Left renal cortex interstitium (tissue), 4 donors: ENCODE measurements at regions not wholly inside any gene's neighbourhood (a gene's known extent, or its start where the extent isn't known, plus 50 kb on each side); places are given as distances from the start of the nearest gene placed in this dataset.
"Not testable (repeated sequence)": the region's sequence is repeated elsewhere in the genome, so short reads cannot be mapped to it uniquely, and the experiment has no call there.

ENCODE experiments used
- DNase-seq, 4 donors: peaks; one replicate each; pipeline ENCODE4 v3.0.0-alpha.2; 2013; ENCODE audit warnings: low read depth in 4 of 4, low spot score in 2 of 4, missing footprints in 1 of 4

GRCh38 chr5:36389245-36389644 is 87.5 kb upstream of the RANBP3L start:
- no peak for DNase-seq

- no peak for DNase-seq
Observed at GRCh38 chr5:36390640-36391039, 88.9 kb upstream of the RANBP3L start.

GRCh38 chr5:36392186-36392585 is 90.5 kb upstream of the RANBP3L start:
- no peak for DNase-seq

GRCh38 chr5:36392818-36393217 is 91.1 kb upstream of the RANBP3L start:
- DNase-seq: no peak

GRCh38 chr5:36393656-36394428 is 92.1 kb upstream of the RANBP3L start:
- DNase-seq: no peak

GRCh38 chr5:36395260-36395659 is 93.6 kb upstream of the RANBP3L start:
- DNase-seq: no peak

GRCh38 chr5:36395947-36396346 is 94.2 kb upstream of the RANBP3L start:
- not testable (repeated sequence) for DNase-seq

GRCh38 chr5:36396640-36397039 is 94.9 kb upstream of the RANBP3L start:
- no peak for DNase-seq

- peak in 2 of 4 donors; percentile 42 to 59 for DNase-seq
Observed at GRCh38 chr5:36397901-36398536, 96.3 kb upstream of the RANBP3L start.

- DNase-seq: no peak
Observed at GRCh38 chr5:36402512-36402906, 100.8 kb upstream of the RANBP3L start.

- DNase-seq: no peak
Observed at GRCh38 chr5:36403632-36404311, 102.1 kb upstream of the RANBP3L start.

GRCh38 chr5:36406023-36406422 is 104.3 kb upstream of the RANBP3L start:
- DNase-seq: no peak

- no peak for DNase-seq
Observed at GRCh38 chr5:36407396-36407795, 105.7 kb upstream of the RANBP3L start.

GRCh38 chr5:36409711-36410110 is 108.0 kb upstream of the RANBP3L start:
- DNase-seq: not testable (repeated sequence)

GRCh38 chr5:36410672-36411071 is 109.0 kb upstream of the RANBP3L start:
- not testable (repeated sequence) for DNase-seq

GRCh38 chr5:36414869-36415282 is 113.2 kb upstream of the RANBP3L start:
- DNase-seq: peak in 1 of 4 donors; percentile 41

GRCh38 chr5:36416605-36417004 is 114.9 kb upstream of the RANBP3L start:
- no peak for DNase-seq

- DNase-seq: no peak
Observed at GRCh38 chr5:36417221-36417620, 115.5 kb upstream of the RANBP3L start.

GRCh38 chr5:36417668-36418067 is 116.0 kb upstream of the RANBP3L start:
- DNase-seq: no peak

- DNase-seq: no peak
Observed at GRCh38 chr5:36418152-36418979, 116.7 kb upstream of the RANBP3L start.

GRCh38 chr5:36421256-36421655 is 119.6 kb upstream of the RANBP3L start:
- DNase-seq: no peak
